ENCODE measurements at regions not wholly inside any gene's neighbourhood (a gene's known extent, or its start where the extent isn't known, plus 50 kb on each side); places are given as distances from the start of the nearest gene placed in this dataset.
A peak's percentile ranks its signal among the peaks of the same experiment; 100 is the strongest.
"Not testable (repeated sequence)": the region's sequence is repeated elsewhere in the genome, so short reads cannot be mapped to it uniquely, and the experiment has no call there.

- no peak for TF ChIP-seq POLR2AphosphoS5 (IDR thresholded peaks at IDR 0.05)
- no peak overlapping the region for H3K27ac ChIP-seq
- WGBS, 2 donors (ENCODE audit: low coverage in 1 of 2), result 47 to 58% methylated on average over 3 of the region's 3 CpGs
Observed at GRCh38 chr1:117740496-117740895, 134.6 kb downstream of the TENT5C start.

GRCh38 chr1:117746565-117746964 lies 140.7 kb downstream of the TENT5C start:
- intact Hi-C loops (cut with DNase I; ENCODE audit: low total_unique reads), result loop anchor here (10.0 kb wide), 1 partner anchor 1098 kb away; no protein-coding TSS in a partner anchor
- not testable (repeated sequence) for H3K27ac ChIP-seq, H3K36me3 ChIP-seq, H3K4me3 ChIP-seq, DNase-seq, H3K4me1 ChIP-seq, H3K9me3 ChIP-seq, H3K27me3 ChIP-seq
- in situ Hi-C loops (cut with MboI; ENCODE audit: low pct_ligation_motif_present in 1 of 4, low pct_unique_long_range_greater_than_20kb in 1 of 4, low sequenced_read_pairs in 3 of 4), result loop anchor here in 2 of 4 donors (5.0 to 10.0 kb wide), 2 partner anchors 212 to 224 kb away; no protein-coding TSS in a partner anchor

More at GRCh38 chr1:117740496-117740895, 134.6 kb downstream of the TENT5C start:
- no peak overlapping the region for H3K4me3 ChIP-seq
- no peaks in the 10 kb centered on the region for H3K36me3 ChIP-seq
- H3K27me3 ChIP-seq, result no peaks in the 10 kb centered on the region
- H3K9me3 ChIP-seq, result no peaks in the 10 kb centered on the region
- in situ Hi-C loops (cut with MboI; ENCODE audit: low pct_ligation_motif_present in 1 of 4, low pct_unique_long_range_greater_than_20kb in 1 of 4, low sequenced_read_pairs in 3 of 4), result loop anchor here in 1 of 4 donors (10.0 kb wide), 1 partner anchor 206 kb away; no protein-coding TSS in a partner anchor
- peaks cover 0 to 8% (median 3%) of the 10 kb centered on the region in 4 donors for H3K4me1 ChIP-seq
- DNase-seq, result no peak
- intact Hi-C loops (cut with DNase I; ENCODE audit: low total_unique reads), result loop anchor here (10.0 kb wide), 1 partner anchor 1104 kb away; no protein-coding TSS in a partner anchor

GRCh38 chr1:117747605-117748004 lies 141.8 kb downstream of the TENT5C start:
- H3K4me3 ChIP-seq, result no peak overlapping the region
- in situ Hi-C loops (cut with MboI; ENCODE audit: low pct_ligation_motif_present in 1 of 4, low pct_unique_long_range_greater_than_20kb in 1 of 4, low sequenced_read_pairs in 3 of 4) (loop anchor here in 2 of 4 donors (5.0 to 10.0 kb wide), 2 partner anchors 213 to 225 kb away; no protein-coding TSS in a partner anchor), intact Hi-C loops (cut with DNase I; ENCODE audit: low total_unique reads) (loop anchor here (10.0 kb wide), 1 partner anchor 1097 kb away; no protein-coding TSS in a partner anchor)
- H3K4me1 ChIP-seq, result peaks cover 0 to 5% (median 2%) of the 10 kb centered on the region in 4 donors
- no peaks in the 10 kb centered on the region for H3K36me3 ChIP-seq
- no peak overlapping the region for H3K27ac ChIP-seq
- H3K9me3 ChIP-seq, result no peaks in the 10 kb centered on the region
- 17 to 76% methylated on average over 1 to 2 of the region's 2 CpGs for WGBS, 2 donors (ENCODE audit: low coverage in 1 of 2)
- H3K27me3 ChIP-seq, result no peaks in the 10 kb centered on the region
- no peak for TF ChIP-seq POLR2A (IDR thresholded peaks at IDR 0.05)
- no peak for TF ChIP-seq EP300 (IDR thresholded peaks at IDR 0.05; ENCODE audit: low read depth)
- no peak for TF ChIP-seq POLR2AphosphoS5 (IDR thresholded peaks at IDR 0.05)
- TF ChIP-seq CTCF (IDR thresholded peaks at IDR 0.05), result no peak
- DNase-seq, result no peak

GRCh38 chr1:117751321-117751720 lies 145.5 kb downstream of the TENT5C start:
- TF ChIP-seq CTCF (IDR thresholded peaks at IDR 0.05) (no peak), EP300 (IDR thresholded peaks at IDR 0.05; ENCODE audit: low read depth) (no peak), POLR2A (IDR thresholded peaks at IDR 0.05) (no peak), POLR2AphosphoS5 (IDR thresholded peaks at IDR 0.05) (no peak)
- H3K9me3 ChIP-seq, result no peaks in the 10 kb centered on the region
- no peak overlapping the region for H3K27ac ChIP-seq
- no peak for DNase-seq
- no peak overlapping the region for H3K4me3 ChIP-seq
- H3K4me1 ChIP-seq, result peaks cover 3 to 24% (median 15%) of the 10 kb centered on the region in 4 donors
- no peaks in the 10 kb centered on the region for H3K27me3 ChIP-seq
- no peaks in the 10 kb centered on the region for H3K36me3 ChIP-seq
- in situ Hi-C loops (cut with MboI; ENCODE audit: low pct_ligation_motif_present in 1 of 4, low pct_unique_long_range_greater_than_20kb in 1 of 4, low sequenced_read_pairs in 3 of 4) (loop anchor here in 2 of 4 donors (10.0 kb wide), 2 partner anchors 217 to 227 kb away; no protein-coding TSS in a partner anchor), intact Hi-C loops (cut with DNase I; ENCODE audit: low total_unique reads) (loop anchor here (10.0 kb wide), 1 partner anchor 147 kb away; the partner anchor contains the start of gene TENT5C)
- 96 to 100% methylated on average over 2 of the region's 2 CpGs for WGBS, 2 donors (ENCODE audit: low coverage in 1 of 2)

GRCh38 chr1:117752661-117753060 lies 146.8 kb downstream of the TENT5C start:
- no peak for TF ChIP-seq EP300 (IDR thresholded peaks at IDR 0.05; ENCODE audit: low read depth)
- no peak for TF ChIP-seq POLR2A (IDR thresholded peaks at IDR 0.05)
- no peak for TF ChIP-seq POLR2AphosphoS5 (IDR thresholded peaks at IDR 0.05)
- no peak for TF ChIP-seq CTCF (IDR thresholded peaks at IDR 0.05)
- H3K9me3 ChIP-seq, result no peaks in the 10 kb centered on the region
- intact Hi-C loops (cut with DNase I; ENCODE audit: low total_unique reads) (loop anchor here (10.0 kb wide), 1 partner anchor 148 kb away; the partner anchor contains the start of gene TENT5C), in situ Hi-C loops (cut with MboI; ENCODE audit: low pct_ligation_motif_present in 1 of 4, low pct_unique_long_range_greater_than_20kb in 1 of 4, low sequenced_read_pairs in 3 of 4) (loop anchor here in 2 of 4 donors (10.0 kb wide), 2 partner anchors 218 to 228 kb away; no protein-coding TSS in a partner anchor)
- H3K27me3 ChIP-seq, result no peaks in the 10 kb centered on the region
- no peaks in the 10 kb centered on the region for H3K36me3 ChIP-seq
- H3K27ac ChIP-seq, result peak overlapping the region in 3 of 4 donors; percentile 60 to 70 (median 61)
- no peak overlapping the region for H3K4me3 ChIP-seq
- DNase-seq, result no peak
- H3K4me1 ChIP-seq, result peaks cover 3 to 24% (median 15%) of the 10 kb centered on the region in 4 donors

All from transverse colon (tissue), 4 donors.